HUES64 (cell line): ENCODE measurements at regions not wholly inside any gene's neighbourhood (a gene's known extent, or its start where the extent isn't known, plus 50 kb on each side); places are given as distances from the start of the nearest gene placed in this dataset.
"Not testable (repeated sequence)": the region's sequence is repeated elsewhere in the genome, so short reads cannot be mapped to it uniquely, and the experiment has no call there.

Experiments
- H3K27ac ChIP-seq: 2 replicates; pipeline ENCODE4 v1.7.0; 2013; ENCODE audit warnings: low read depth, low read length, inconsistent platforms
- H3K27me3 ChIP-seq: 2 replicates; pipeline ENCODE4 v1.6.1; 2013; ENCODE audit warnings: mild to moderate bottlenecking, low read length; ENCODE audit not compliant: insufficient read depth
- H3K36me3 ChIP-seq: 2 replicates; pipeline ENCODE4 v1.6.1; 2013; ENCODE audit warnings: mild to moderate bottlenecking, low read length; ENCODE audit not compliant: insufficient read depth
- H3K4me1 ChIP-seq: 2 replicates; pipeline ENCODE4 v1.6.1; 2013; ENCODE audit warnings: mild to moderate bottlenecking, low read length, moderate library complexity; ENCODE audit not compliant: insufficient read depth
- H3K4me3 ChIP-seq: 2 replicates; pipeline ENCODE4 v1.5.1; 2013; ENCODE audit warnings: mild to moderate bottlenecking, low read length, moderate library complexity
- H3K9ac ChIP-seq: 2 replicates; pipeline ENCODE4 v1.6.1; 2013; ENCODE audit warnings: mild to moderate bottlenecking, low read depth, low read length
- H3K9me3 ChIP-seq: 2 replicates; pipeline ENCODE4 v1.6.1; 2013; ENCODE audit warnings: low read depth, low read length; ENCODE audit not compliant: insufficient read depth
- WGBS: fragments of 150-250, 120-280 bp; methylation state at CpG from one replicate; pipeline ENCODE4 v1.1.7; 2013; ENCODE audit warnings: missing lambda C conversion rate; 5-methylcytosine and 5-hydroxymethylcytosine counted together

DNA sequence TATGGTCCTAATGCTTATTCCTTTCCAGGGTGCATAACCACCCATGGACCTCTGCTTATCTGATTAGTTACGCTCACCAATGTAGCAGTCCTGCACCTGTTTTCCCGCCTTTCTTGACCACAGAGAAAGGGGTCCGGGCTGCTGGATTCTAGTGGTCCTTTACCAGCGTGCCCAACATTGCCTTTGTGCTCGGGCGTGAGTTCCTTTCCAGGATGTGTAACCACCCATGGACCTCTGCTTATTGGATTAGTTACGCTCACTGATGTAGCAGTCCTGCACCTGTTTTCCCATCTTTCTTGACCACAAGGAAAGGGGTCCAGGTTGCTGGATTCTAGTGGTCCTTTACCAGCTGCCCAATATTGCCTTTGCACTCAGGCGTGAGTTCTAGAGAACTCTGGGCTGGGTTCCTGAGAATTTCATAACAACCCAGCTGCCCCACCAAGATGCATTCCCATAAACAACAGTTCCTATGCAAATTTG, 267.6 kb upstream of the PODXL start:
- peaks cover 17% of the 10 kb centered on the region; the same call in 1 of the 2 replicates for H3K4me1 ChIP-seq
- not testable (repeated sequence) for H3K36me3 ChIP-seq, H3K4me3 ChIP-seq, H3K9ac ChIP-seq, H3K27ac ChIP-seq, H3K9me3 ChIP-seq, H3K27me3 ChIP-seq
- WGBS: 96% methylated on average over 8 of the region's 8 CpGs

- Histone ChIP-seq H3K27ac (no peak overlapping the region), H3K36me3 (no peaks in the 10 kb centered on the region), H3K4me1 (peaks cover 10% of the 10 kb centered on the region; the same call in 1 of the 2 replicates), H3K9ac (no peak overlapping the region), H3K9me3 (no peaks in the 10 kb centered on the region), H3K27me3 (no peaks in the 10 kb centered on the region; the same call in 1 of the 2 replicates), H3K4me3 (no peak overlapping the region)
- WGBS: 35% methylated on average over 4 of the region's 4 CpGs
These were observed 263.5 kb upstream of the PODXL start for GRCh38 chr7:131819891-131820290.

DNA sequence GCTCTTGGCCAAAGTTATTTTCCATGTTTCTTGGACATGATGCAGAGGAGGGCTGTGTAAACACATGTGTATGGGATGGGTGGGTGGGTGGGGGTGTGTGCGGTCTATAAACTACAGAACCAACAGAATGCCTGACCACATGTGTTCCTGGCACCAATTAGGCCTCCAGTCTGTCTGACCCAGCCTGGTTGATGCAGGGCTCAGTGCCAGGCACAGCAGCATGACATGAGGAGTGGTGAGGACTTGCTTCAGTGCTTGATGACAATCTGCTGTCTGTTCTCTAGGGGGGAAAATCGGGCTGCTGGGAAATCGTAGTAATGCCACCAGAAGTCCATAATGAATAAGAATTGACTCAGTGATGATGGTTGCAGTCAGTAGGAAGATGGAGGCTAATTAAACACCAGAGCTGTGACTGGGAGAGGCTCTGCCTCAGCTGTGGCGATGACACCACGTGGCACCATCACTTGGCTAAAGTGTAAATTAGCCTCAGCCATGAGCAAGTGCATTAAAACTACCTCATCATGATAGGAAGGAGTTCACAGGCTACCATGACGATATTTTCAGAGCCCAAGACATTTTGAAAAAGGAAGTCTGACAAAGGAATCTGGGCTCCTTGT, 260.1 kb upstream of the PODXL start:
- H3K36me3 ChIP-seq: no peaks in the 10 kb centered on the region
- no peak overlapping the region for H3K9ac ChIP-seq
- H3K4me1 ChIP-seq: peaks cover 10% of the 10 kb centered on the region; the same call in 1 of the 2 replicates
- no peaks in the 10 kb centered on the region for H3K9me3 ChIP-seq
- no peak overlapping the region for H3K27ac ChIP-seq
- 89% methylated on average over 5 of the region's 6 CpGs for WGBS
- no peaks in the 10 kb centered on the region for H3K27me3 ChIP-seq
- no peak overlapping the region for H3K4me3 ChIP-seq

DNA sequence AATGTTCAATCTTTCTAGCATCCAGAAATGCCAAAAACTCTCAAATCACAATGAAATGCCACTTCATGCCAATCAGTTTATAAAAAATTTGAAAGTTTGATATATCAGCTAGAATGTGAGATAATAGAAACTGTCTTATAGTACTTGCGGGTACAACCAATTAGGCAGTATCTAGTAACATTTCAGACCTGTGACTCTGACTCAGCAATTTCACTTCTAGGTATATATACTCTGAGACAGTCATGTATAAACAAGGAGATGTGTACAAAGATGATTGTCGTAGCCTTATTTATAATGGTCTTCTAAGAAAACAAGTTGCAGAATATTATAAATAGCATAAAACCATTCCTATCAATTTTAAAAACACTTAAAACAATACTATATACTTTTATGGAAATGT, 252.3 kb upstream of the PODXL start:
- 100% methylated on average over 1 of the region's 2 CpGs for WGBS
- Histone ChIP-seq H3K9me3 (no peaks in the 10 kb centered on the region), H3K9ac (no peak overlapping the region), H3K36me3 (no peaks in the 10 kb centered on the region), H3K27me3 (no peaks in the 10 kb centered on the region), H3K27ac (no peak overlapping the region), H3K4me1 (no peaks in the 10 kb centered on the region), H3K4me3 (no peak overlapping the region)

GRCh38 chr7:131808156-131808555, 251.7 kb upstream of the PODXL start:
- WGBS: 89% methylated on average over 8 of the region's 8 CpGs

DNA sequence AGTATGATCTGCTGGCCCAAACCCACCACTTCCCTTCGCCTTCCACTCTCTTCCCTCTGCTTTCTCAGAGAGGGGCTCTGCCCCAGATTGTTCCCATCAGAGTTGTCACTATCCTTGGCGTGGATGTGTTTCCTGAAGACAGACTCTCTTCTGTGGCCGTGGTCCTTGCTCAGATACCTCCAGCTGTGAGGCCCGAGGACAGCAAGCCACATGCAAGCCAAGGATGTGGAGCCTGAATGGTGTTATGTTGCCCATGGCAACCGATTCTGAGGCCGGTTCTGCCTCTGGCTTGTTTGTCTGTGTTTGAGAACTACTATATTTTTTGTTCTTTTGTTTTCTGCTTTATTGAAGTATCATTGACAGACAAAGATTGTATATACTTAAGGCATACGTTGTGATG, 247.4 kb upstream of the PODXL start:
- WGBS: 89% methylated on average over 6 of the region's 7 CpGs
- H3K36me3 ChIP-seq: no peaks in the 10 kb centered on the region

More at GRCh38 chr7:131808156-131808555, 251.7 kb upstream of the PODXL start:
- H3K4me3 ChIP-seq, H3K4me1 ChIP-seq, H3K9me3 ChIP-seq, H3K9ac ChIP-seq, H3K36me3 ChIP-seq, H3K27me3 ChIP-seq, H3K27ac ChIP-seq: not testable (repeated sequence)

GRCh38 chr7:131802195-131802864, 245.9 kb upstream of the PODXL start:
- H3K36me3 ChIP-seq: no peaks in the 10 kb centered on the region
- no peak overlapping the region for H3K4me3 ChIP-seq
- no peaks in the 10 kb centered on the region for H3K9me3 ChIP-seq
- H3K27me3 ChIP-seq: no peaks in the 10 kb centered on the region
- peaks cover 4% of the 10 kb centered on the region; the same call in 1 of the 2 replicates for H3K4me1 ChIP-seq
- WGBS: 90% methylated on average over 9 of the region's 9 CpGs
- H3K27ac ChIP-seq: no peak overlapping the region
- no peak overlapping the region for H3K9ac ChIP-seq

More for the DNA sequence above, 247.4 kb upstream of the PODXL start:
- Histone ChIP-seq H3K4me3 (no peak overlapping the region), H3K9me3 (no peaks in the 10 kb centered on the region), H3K27me3 (no peaks in the 10 kb centered on the region), H3K9ac (no peak overlapping the region), H3K27ac (no peak overlapping the region), H3K4me1 (peaks cover 4% of the 10 kb centered on the region; the same call in 1 of the 2 replicates)

DNA sequence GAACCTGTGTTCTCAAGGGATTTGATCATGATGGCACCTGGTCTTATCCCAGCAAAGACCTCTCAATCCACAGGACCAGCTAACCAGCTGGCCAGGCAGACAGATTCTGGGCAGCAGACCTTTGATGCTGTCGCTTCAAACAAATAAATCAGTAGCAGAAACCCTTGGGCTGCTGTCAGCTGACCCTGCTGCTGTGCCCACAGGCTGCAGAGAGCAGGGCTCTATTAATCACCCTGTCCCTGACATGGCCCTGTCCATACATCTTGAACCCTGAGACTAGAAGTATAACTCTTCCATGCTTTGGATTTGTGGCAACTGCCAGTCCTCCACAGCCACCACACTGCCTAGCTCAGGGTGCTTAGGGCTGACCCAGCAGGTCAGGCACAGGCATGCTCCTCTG, 244.1 kb upstream of the PODXL start:
- Histone ChIP-seq H3K27ac (no peak overlapping the region), H3K4me3 (no peak overlapping the region), H3K9ac (no peak overlapping the region), H3K4me1 (peaks cover 4% of the 10 kb centered on the region; the same call in 1 of the 2 replicates), H3K9me3 (no peaks in the 10 kb centered on the region), H3K36me3 (no peaks in the 10 kb centered on the region), H3K27me3 (no peaks in the 10 kb centered on the region)
- 94% methylated on average over 1 of the region's 1 CpG for WGBS

DNA sequence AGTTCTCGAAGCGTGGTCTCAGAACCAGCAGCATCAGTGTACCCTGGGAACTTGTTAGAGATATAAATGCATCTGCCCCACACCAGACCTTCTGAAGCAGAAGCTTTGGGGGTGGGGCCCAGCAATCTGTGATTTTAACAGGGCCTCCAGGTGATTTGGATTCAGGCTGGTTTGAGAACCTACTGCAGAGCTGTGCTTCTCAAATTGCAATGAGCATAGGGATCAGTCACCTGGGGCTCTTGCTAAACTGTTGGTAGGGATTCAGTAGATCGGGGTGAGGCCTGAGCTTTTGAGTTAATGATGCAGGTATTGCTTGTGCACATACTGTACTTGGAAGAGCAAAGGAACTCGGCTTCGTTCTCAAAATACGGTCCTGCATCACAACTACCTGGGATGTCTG, 243.6 kb upstream of the PODXL start:
- Histone ChIP-seq H3K27ac (no peak overlapping the region), H3K4me3 (no peak overlapping the region), H3K9ac (no peak overlapping the region), H3K9me3 (no peaks in the 10 kb centered on the region), H3K27me3 (no peaks in the 10 kb centered on the region), H3K4me1 (peaks cover 4% of the 10 kb centered on the region; the same call in 1 of the 2 replicates), H3K36me3 (no peaks in the 10 kb centered on the region)
- 89% methylated on average over 6 of the region's 6 CpGs for WGBS

DNA sequence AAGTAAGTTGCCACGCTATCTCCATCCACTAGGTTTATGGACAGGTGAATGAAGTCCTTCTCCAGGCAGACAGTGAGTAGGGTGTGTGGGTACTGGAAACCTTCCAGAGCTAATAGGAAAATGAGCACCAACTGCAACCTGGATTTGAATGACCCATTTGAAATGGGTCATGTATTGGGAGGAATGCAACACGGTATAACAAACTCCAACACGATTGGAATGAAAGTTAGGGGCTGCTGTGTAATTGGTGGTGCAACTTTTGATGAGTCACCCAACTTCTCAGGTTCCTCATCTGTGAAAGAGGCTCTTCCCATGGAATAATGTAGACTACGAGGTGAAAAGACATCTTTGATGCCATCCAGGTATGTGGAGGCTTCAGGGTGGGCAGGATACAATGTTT, 241.4 kb upstream of the PODXL start:
- H3K9me3 ChIP-seq: no peaks in the 10 kb centered on the region
- H3K4me1 ChIP-seq: peaks cover 4% of the 10 kb centered on the region; the same call in 1 of the 2 replicates
- H3K27ac ChIP-seq: no peak overlapping the region
- no peak overlapping the region for H3K9ac ChIP-seq
- H3K36me3 ChIP-seq: no peaks in the 10 kb centered on the region
- H3K27me3 ChIP-seq: no peaks in the 10 kb centered on the region
- no peak overlapping the region for H3K4me3 ChIP-seq
- WGBS: 91% methylated on average over 4 of the region's 4 CpGs

GRCh38 chr7:131795400-131795799, 239.0 kb upstream of the PODXL start:
- WGBS: 95% methylated on average over 10 of the region's 10 CpGs
- no peak overlapping the region for H3K27ac ChIP-seq
- H3K4me3 ChIP-seq: no peak overlapping the region
- no peaks in the 10 kb centered on the region for H3K27me3 ChIP-seq
- H3K9me3 ChIP-seq: no peaks in the 10 kb centered on the region
- no peaks in the 10 kb centered on the region for H3K36me3 ChIP-seq
- H3K4me1 ChIP-seq: peaks cover 4% of the 10 kb centered on the region; the same call in 1 of the 2 replicates
- H3K9ac ChIP-seq: no peak overlapping the region
